Dendritic cell treated with granulocyte-macrophage colony-stimulating factor and Interleukin-4, amounts not matched to agents 40 ng/mL and 50 ng/mL, for 4 days (primary cell): ENCODE measurements at regions not wholly inside any gene's neighbourhood (a gene's known extent, or its start where the extent isn't known, plus 50 kb on each side); places are given as distances from the start of the nearest gene placed in this dataset.
"Not testable (repeated sequence)": the region's sequence is repeated elsewhere in the genome, so short reads cannot be mapped to it uniquely, and the experiment has no call there.

Experiments used
- H3K27ac Mint-ChIP-seq: one replicate; pipeline ENCODE4 v1.8.0; 2022; ENCODE audit warnings: mild to moderate bottlenecking, mixed read lengths
- H3K27me3 Mint-ChIP-seq: one replicate; pipeline ENCODE4 v1.8.0; 2022; ENCODE audit warnings: mild to moderate bottlenecking, mixed read lengths
- H3K36me3 Mint-ChIP-seq: one replicate; pipeline ENCODE4 v1.8.0; 2022; ENCODE audit warnings: low read depth, mixed read lengths
- H3K4me1 Mint-ChIP-seq: one replicate; pipeline ENCODE4 v1.8.0; 2022; ENCODE audit warnings: low read depth, mixed read lengths
- H3K4me3 Mint-ChIP-seq: one replicate; pipeline ENCODE4 v1.8.0; 2022; ENCODE audit warnings: mild to moderate bottlenecking, moderate library complexity, mixed read lengths
- H3K9me3 Mint-ChIP-seq: one replicate; pipeline ENCODE4 v1.8.0; 2022; ENCODE audit warnings: mixed read lengths
- intact Hi-C: fragments of 100-400 bp; cut with micrococcal nuclease; formaldehyde crosslinking; loops from one replicate; pipeline ENCODE4 v1.15.0; 2022

DNA sequence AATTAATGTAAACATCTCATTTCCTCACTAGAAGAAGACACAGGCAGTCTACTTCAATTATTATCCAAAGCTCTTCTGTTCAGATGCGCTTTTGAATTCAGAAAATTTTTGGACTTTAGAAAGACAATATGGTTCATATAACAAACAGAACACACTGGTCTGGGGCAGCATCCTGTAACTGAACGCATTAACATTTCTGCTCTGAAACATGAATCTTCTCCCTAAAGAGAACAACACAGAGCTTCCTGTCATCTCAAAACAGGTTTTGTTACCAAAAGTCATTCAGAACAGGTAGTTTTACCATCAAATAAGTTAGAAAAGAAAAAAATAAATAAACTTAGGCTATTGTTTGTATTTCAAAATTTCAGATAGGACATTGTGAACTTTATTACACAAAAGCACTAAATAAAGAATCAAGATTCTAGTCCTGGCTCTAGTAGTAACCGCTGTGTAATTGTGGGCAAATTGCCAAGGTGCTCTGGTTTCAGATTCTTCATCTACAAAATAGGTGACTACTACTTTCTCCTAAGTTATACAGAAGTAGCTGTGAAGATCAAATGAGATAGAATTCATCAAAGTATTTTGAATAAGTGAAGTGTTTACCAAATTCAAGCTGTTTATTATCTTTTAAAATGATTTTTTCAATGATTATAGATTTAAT, 252.3 kb upstream of the RASGEF1B start:
- no peaks in the 10 kb centered on the region for H3K36me3 Mint-ChIP-seq
- H3K4me1 Mint-ChIP-seq, result peaks cover 13% of the 10 kb centered on the region
- intact Hi-C loops, result no loop called here
- H3K27me3 Mint-ChIP-seq, result no peaks in the 10 kb centered on the region
- no peak overlapping the region for H3K27ac Mint-ChIP-seq
- no peaks in the 10 kb centered on the region for H3K9me3 Mint-ChIP-seq
- no peak overlapping the region for H3K4me3 Mint-ChIP-seq

DNA sequence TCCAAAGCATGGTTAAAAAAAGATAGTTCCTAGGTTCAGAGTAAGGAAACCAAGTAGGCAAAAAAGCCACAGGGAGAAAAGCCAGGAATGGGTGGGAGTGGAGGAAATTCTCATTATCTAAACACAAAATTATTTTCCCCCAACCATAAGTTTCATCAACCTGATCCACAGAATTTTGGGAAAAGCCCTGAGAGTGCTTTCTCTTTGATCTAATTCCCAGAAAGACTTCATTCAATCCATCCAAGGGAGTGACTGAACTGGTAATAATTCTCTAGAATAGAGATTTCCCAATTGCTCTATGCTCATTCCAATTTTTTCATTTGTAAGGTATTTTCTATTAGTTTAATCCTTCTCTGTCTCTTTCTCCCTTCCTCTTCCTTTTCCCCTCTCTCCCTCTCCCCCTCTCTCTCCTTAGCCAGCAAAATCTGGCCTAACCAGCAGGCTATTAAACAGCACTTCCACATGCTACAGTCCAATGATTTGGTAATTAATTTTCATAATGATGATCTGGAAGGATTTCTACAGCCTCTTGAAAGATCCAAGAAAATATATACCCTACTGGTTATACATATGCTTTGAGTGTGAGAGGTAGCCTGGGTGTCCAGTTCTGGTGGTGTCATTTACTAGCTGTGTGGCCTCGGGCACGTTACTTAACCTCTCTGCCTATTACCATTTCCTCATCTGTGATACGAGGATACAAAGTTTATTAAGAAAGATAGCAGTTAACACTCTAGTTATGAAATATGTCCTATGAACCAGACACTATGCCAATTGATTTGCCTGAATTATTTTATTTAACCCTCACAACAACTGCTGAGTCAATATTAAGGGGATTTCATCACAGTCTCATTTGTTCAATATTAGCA, 251.5 kb upstream of the RASGEF1B start:
- H3K4me1 Mint-ChIP-seq, result peaks cover 13% of the 10 kb centered on the region
- intact Hi-C loops, result no loop called here
- H3K4me3 Mint-ChIP-seq, result no peak overlapping the region
- H3K27me3 Mint-ChIP-seq, result no peaks in the 10 kb centered on the region
- no peaks in the 10 kb centered on the region for H3K9me3 Mint-ChIP-seq
- no peak overlapping the region for H3K27ac Mint-ChIP-seq
- H3K36me3 Mint-ChIP-seq, result no peaks in the 10 kb centered on the region

GRCh38 chr4:81722290-81722851, 250.7 kb upstream of the RASGEF1B start:
- Mint-ChIP-seq H3K27me3 (no peaks in the 10 kb centered on the region), H3K4me1 (peaks cover 13% of the 10 kb centered on the region)

DNA sequence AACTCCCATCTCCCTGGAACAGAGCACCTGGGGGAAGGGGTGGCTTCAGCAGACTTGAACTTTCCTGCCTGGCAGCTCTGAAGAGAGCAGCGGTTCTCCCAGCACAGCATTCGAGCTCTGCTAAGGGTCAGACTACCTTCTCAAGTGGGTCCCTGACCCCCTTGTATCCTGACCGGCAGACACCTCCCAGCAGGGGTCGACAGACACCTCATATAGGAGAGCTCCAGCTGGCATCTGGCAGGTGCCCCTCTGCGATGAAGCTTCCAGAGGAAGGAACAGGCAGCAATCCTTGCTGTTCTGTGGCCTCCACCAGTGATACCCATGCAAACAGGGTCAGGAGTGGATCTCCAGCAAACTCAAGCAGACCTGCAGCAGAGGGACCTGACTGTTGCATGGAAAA, 244.1 kb upstream of the RASGEF1B start:
- no peak overlapping the region for H3K27ac Mint-ChIP-seq
- no peaks in the 10 kb centered on the region for H3K9me3 Mint-ChIP-seq
- no peak overlapping the region for H3K4me3 Mint-ChIP-seq
- intact Hi-C loops, result no loop called here
- H3K4me1 Mint-ChIP-seq, result peaks cover 10% of the 10 kb centered on the region
- no peaks in the 10 kb centered on the region for H3K27me3 Mint-ChIP-seq
- H3K36me3 Mint-ChIP-seq, result no peaks in the 10 kb centered on the region

More at GRCh38 chr4:81722290-81722851, 250.7 kb upstream of the RASGEF1B start:
- intact Hi-C loops, result no loop called here
- Mint-ChIP-seq H3K4me3 (no peak overlapping the region), H3K9me3 (no peaks in the 10 kb centered on the region), H3K36me3 (no peaks in the 10 kb centered on the region), H3K27ac (no peak overlapping the region)

GRCh38 chr4:81715357-81715756, 243.7 kb upstream of the RASGEF1B start:
- H3K36me3 Mint-ChIP-seq, H3K4me1 Mint-ChIP-seq, H3K27me3 Mint-ChIP-seq, H3K9me3 Mint-ChIP-seq, H3K27ac Mint-ChIP-seq, H3K4me3 Mint-ChIP-seq, intact Hi-C loops: not testable (repeated sequence)

DNA sequence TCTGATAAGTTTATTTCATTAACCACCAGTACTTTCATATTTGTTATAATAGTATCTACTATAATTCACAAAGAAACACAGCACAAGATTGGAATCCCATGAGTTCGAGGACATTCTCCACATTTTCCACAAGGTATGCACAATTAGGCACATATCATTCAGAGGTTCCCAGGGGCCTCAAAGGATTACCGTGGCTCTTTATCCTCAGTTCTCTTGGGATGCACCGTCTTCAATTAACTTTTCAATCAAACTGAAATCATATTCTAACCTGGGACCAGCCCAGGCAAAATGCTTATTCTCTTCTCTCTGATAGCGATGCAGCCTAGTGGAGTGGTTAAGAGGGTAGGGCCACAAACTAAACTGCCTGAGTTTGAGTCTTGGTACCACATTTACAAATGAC, 242.6 kb upstream of the RASGEF1B start:
- no peaks in the 10 kb centered on the region for H3K36me3 Mint-ChIP-seq
- no peak overlapping the region for H3K4me3 Mint-ChIP-seq
- H3K27me3 Mint-ChIP-seq, result no peaks in the 10 kb centered on the region
- no peak overlapping the region for H3K27ac Mint-ChIP-seq
- H3K4me1 Mint-ChIP-seq, result peaks cover 10% of the 10 kb centered on the region
- intact Hi-C loops, result no loop called here
- H3K9me3 Mint-ChIP-seq, result no peaks in the 10 kb centered on the region

- no peak overlapping the region for H3K27ac Mint-ChIP-seq
- no peaks in the 10 kb centered on the region for H3K36me3 Mint-ChIP-seq
- intact Hi-C loops, result no loop called here
- peaks cover 10% of the 10 kb centered on the region for H3K4me1 Mint-ChIP-seq
- no peaks in the 10 kb centered on the region for H3K27me3 Mint-ChIP-seq
- no peaks in the 10 kb centered on the region for H3K9me3 Mint-ChIP-seq
- no peak overlapping the region for H3K4me3 Mint-ChIP-seq
Measured at GRCh38 chr4:81712714-81713113, 241.0 kb upstream of the RASGEF1B start.

DNA sequence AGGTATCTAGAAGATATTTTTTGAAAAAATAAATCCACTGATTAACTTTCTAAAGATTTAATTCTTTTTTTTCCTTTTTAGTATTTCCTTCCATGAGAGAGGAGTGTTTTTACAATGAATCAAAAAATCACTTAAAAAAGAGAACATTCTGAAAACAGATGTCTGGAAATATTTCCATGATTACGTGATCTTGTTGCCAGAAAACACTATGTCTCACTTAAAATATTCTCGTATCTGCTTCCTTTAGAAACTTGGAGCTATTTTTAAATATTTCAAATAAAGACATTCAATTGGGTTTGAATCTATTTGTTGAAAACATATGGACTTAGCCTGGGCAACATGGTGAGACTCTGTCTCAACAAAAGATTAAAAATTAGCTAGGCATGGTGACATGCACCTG, 232.8 kb upstream of the RASGEF1B start:
- intact Hi-C loops, result no loop called here
- Mint-ChIP-seq H3K27ac (no peak overlapping the region), H3K27me3 (no peaks in the 10 kb centered on the region), H3K4me1 (no peaks in the 10 kb centered on the region), H3K9me3 (no peaks in the 10 kb centered on the region), H3K4me3 (no peak overlapping the region), H3K36me3 (no peaks in the 10 kb centered on the region)

GRCh38 chr4:81700189-81700588, 228.5 kb upstream of the RASGEF1B start:
- no peaks in the 10 kb centered on the region for H3K27me3 Mint-ChIP-seq
- H3K4me3 Mint-ChIP-seq, result no peak overlapping the region
- no peak overlapping the region for H3K27ac Mint-ChIP-seq
- H3K4me1 Mint-ChIP-seq, result peaks cover 4% of the 10 kb centered on the region
- no peaks in the 10 kb centered on the region for H3K36me3 Mint-ChIP-seq
- intact Hi-C loops, result no loop called here
- no peaks in the 10 kb centered on the region for H3K9me3 Mint-ChIP-seq

DNA sequence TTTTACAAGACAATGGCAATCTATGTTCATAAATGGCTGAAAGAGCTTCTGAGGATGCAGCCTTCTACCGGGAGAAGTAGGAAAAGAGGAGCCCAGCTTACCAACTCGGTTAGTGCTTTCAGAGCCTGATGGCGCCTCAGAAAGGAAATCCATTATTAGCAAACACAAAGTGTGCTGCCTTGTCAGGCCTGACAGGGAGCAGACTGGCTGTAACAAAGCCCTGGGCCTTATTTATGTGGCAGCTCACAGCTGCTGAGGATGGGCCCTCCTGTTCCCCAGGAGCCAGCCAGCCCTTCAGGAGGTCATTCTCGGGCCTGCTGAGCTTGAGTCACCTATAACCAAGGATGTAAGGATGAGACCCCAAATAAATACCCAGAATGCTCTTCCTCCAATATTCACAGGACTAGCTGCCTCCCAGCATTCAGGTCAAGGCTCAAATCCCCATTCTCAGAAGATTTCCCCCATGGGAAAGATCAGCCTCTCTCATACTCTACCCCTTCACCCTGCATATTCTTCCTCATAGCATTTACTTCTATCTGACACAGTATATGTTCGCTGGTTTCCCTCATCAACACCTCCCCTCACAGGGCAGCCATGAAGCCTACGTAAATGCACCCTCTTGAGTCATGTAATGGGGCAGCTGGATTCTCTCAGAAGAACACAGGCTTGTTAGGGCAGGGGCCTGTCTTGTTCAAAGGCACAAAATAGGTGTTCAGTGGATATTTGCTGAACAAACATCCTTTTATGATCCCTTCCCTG, 227.0 kb upstream of the RASGEF1B start:
- Mint-ChIP-seq H3K27me3 (no peaks in the 10 kb centered on the region), H3K4me1 (peaks cover 11% of the 10 kb centered on the region), H3K36me3 (no peaks in the 10 kb centered on the region), H3K27ac (no peak overlapping the region), H3K4me3 (no peak overlapping the region), H3K9me3 (no peaks in the 10 kb centered on the region)
- intact Hi-C loops, result no loop called here

DNA sequence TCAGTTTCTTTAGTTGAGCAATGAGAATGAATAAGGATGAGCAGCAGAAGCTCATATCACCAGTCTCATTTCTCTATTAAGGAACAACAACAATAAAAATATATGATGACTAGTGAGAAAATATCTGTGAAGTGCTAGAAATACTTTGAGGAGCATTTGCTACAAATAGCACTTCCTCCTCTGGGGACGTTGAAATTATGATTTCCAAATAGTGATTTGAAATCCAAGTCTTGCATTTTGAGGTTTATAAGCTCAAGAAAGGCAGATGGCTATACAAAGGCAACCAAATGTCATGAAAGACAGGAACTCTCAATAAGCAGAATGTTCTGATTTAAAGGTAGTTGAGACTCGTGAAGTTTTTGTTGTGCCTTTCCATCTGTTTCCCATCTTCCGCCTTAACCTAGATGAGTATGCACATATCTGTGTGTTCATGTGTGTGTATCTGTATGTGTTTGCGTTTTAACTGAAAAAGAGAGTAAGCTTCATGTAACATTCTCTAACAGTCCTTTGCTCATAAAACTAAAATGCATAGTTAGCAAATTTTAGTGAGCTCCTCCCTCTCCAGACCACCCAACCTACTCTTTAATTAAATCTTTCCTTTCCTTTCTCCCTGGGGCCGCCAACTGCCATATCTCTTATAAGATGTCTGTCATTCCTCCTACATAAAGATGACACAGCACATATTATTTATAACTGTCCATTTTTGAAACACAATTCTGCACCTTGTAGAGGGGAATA, 222.6 kb upstream of the RASGEF1B start:
- no peak overlapping the region for H3K4me3 Mint-ChIP-seq
- H3K27ac Mint-ChIP-seq, result no peak overlapping the region
- no peaks in the 10 kb centered on the region for H3K9me3 Mint-ChIP-seq
- peaks cover 11% of the 10 kb centered on the region for H3K4me1 Mint-ChIP-seq
- no peaks in the 10 kb centered on the region for H3K27me3 Mint-ChIP-seq
- H3K36me3 Mint-ChIP-seq, result no peaks in the 10 kb centered on the region
- intact Hi-C loops, result no loop called here

DNA sequence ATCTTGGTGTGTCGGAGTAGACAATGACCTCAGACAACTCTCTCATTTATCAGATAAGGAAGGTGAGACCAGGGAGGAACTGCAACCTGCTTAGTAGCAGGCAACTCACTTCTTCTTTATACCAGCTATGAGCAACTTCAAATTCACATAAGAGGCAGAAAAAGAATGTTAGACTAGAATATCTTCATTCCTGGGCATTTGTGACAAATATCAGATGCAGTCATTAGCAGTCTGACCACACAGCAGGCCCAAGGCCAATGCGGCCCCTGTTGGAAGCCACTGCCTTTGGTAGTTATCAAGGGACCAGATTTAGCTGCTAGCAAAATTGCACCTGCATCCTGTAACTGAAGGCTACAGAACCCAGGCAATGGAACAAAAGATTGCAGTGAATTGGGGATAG, 219.2 kb upstream of the RASGEF1B start:
- no peaks in the 10 kb centered on the region for H3K36me3 Mint-ChIP-seq
- peaks cover 6% of the 10 kb centered on the region for H3K4me1 Mint-ChIP-seq
- H3K4me3 Mint-ChIP-seq, result no peak overlapping the region
- intact Hi-C loops, result no loop called here
- H3K27me3 Mint-ChIP-seq, result no peaks in the 10 kb centered on the region
- no peak overlapping the region for H3K27ac Mint-ChIP-seq
- H3K9me3 Mint-ChIP-seq, result no peaks in the 10 kb centered on the region

GRCh38 chr4:81688085-81688484, 216.4 kb upstream of the RASGEF1B start:
- intact Hi-C loops, result loop anchor here (5.0 kb wide), 1 partner anchor 221 kb away; no protein-coding TSS in a partner anchor
- H3K9me3 Mint-ChIP-seq, result no peaks in the 10 kb centered on the region
- H3K27me3 Mint-ChIP-seq, result no peaks in the 10 kb centered on the region
- H3K4me3 Mint-ChIP-seq, result no peak overlapping the region
- no peaks in the 10 kb centered on the region for H3K36me3 Mint-ChIP-seq
- H3K27ac Mint-ChIP-seq, result no peak overlapping the region
- H3K4me1 Mint-ChIP-seq, result no peaks in the 10 kb centered on the region
